Spleen (tissue), 7 donors: ENCODE measurements at regions not wholly inside any gene's neighbourhood (a gene's known extent, or its start where the extent isn't known, plus 50 kb on each side); places are given as distances from the start of the nearest gene placed in this dataset.

Experiments used
- CTCF ChIP-seq, 11 experiments: fragments of 200-600 bp in 7 of 11; fragments of 450-650 bp in 4 of 11; sonication (generic) in 4 of 11; IDR thresholded peaks in 8 of 11; conservative IDR thresholded peaks in 3 of 11; 1 replicate in 7 of 11; 2 replicates in 4 of 11; pipeline versions ENCODE4 v1.4.0 to v1.8.0; 2016 to 2021; ENCODE audit warnings: antibody characterized with exemption in 11 of 11, inconsistent platforms in 4 of 11, mild to moderate bottlenecking in 1 of 11
- POLR2A ChIP-seq, 3 donors: fragments of 450-650 bp; IDR thresholded peaks; one replicate each; pipeline ENCODE4 v1.5.1; 2017; ENCODE audit warnings: antibody characterized with exemption in 3 of 3, mild to moderate bottlenecking in 1 of 3
- donor health status: DM: no; HTN: no; CAD: no; lungs with moderate emphysema.
- donor health status: DM: no; HTN: no; CAD: no.
- donor health status: DM: no; HTN: no; CAD: no.

GRCh38 chr2:128369602-128370467 lies 51.2 kb upstream of the HS6ST1 start:
- no peak for TF ChIP-seq CTCF (IDR thresholded peaks at IDR 0.05 in 8 of 11, conservative IDR thresholded peaks at IDR 0.05 in 3 of 11)
- no peak for TF ChIP-seq POLR2A (IDR thresholded peaks at IDR 0.05)
